ENCODE measurements at regions not wholly inside any gene's neighbourhood (a gene's known extent, or its start where the extent isn't known, plus 50 kb on each side); places are given as distances from the start of the nearest gene placed in this dataset.
"Not testable (repeated sequence)": the region's sequence is repeated elsewhere in the genome, so short reads cannot be mapped to it uniquely, and the experiment has no call there.

GRCh38 chr12:46884362-46884761 is 58.6 kb upstream of the SLC38A4 start:
- DNase-seq, result no peak

- DNase-seq, result no peak
These were observed 60.8 kb upstream of the SLC38A4 start for GRCh38 chr12:46886541-46887041.

- DNase-seq, result no peak
These were observed 62.1 kb upstream of the SLC38A4 start for GRCh38 chr12:46887870-46888269.

DNA sequence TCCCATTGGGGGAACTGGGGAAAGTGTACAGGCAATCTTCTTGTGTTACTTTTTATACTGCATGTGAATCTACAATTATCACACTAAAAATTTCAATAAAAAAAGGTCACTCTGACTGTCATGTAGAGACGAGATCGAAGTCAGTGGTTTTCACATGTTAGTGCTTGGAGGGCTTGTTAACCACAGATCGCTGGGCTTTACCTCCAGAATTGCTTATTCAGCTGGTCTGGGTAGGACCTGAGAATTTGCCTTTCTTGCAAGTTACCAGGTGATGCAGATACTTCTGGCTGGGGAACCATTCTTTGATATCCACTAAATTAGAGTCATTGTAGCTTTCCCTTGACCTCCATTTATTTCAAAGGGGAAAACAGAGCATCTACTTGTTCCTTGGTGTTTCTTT is 62.8 kb upstream of the SLC38A4 start:
- no peak for DNase-seq

DNA sequence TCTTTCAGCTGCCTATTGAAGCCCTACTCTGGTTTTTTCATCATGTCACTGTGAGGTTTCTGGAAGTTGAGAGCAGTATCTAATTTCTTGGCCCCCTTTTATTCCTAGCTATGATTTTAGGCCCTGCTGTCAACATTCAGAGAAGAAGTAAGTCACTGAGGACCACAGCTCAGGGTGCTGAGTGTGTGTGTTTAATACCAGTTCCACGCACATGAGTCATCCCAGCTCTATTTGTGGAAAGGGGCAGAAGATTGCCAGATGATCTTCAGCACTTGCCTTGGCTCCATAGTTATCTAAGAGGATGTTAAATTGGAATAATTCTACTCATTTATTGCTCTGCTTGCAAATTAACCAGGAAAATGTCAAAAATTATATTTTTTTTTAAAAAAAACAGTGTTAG is 65.5 kb upstream of the SLC38A4 start:
- no peak for DNase-seq

GRCh38 chr12:46892034-46892705 is 66.4 kb upstream of the SLC38A4 start:
- no peak for DNase-seq

- no peak for DNase-seq
These were observed 67.1 kb upstream of the SLC38A4 start for GRCh38 chr12:46892887-46893286.

DNA sequence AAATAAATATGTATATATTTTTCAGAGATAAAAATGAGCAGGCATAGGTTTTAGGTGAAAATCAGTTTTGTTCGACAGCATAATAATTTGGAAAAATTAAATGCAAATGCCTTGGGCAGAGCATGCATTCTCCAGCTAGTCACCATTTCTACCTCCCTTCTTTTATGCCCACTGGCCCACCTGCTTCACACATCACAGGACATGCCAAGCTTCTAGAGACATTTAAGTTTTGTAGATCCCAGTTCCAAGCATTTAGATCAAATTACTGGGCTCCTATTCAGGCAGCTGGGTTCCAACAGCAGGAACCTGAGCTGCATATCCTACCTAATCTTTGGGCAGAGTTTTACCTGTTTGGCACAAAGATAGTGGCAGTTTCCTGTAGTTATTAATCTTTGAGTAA is 67.6 kb upstream of the SLC38A4 start:
- DNase-seq, result no peak

- no peak for DNase-seq
These were observed 69.9 kb upstream of the SLC38A4 start for GRCh38 chr12:46895726-46896125.

DNA sequence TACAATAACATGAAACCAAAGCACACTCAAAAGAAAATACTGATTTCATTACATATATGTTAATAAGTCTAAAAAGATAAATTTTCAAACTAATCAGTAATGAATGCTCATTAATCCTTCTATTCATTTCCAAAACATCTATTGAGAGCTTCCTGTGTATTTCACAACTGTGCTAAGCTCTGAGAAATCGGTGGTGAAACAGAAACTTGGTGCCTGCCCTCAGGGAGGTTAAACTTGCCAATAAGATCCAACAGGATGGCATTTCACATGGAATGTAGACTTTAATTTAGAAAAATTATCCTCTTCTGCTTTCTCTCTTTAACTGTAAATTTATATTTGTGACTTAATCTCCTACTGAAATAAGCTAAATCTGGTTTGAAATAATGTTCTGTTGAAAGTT is 70.9 kb upstream of the SLC38A4 start:
- no peak for DNase-seq

GRCh38 chr12:46898152-46898931 is 72.5 kb upstream of the SLC38A4 start:
- DNase-seq, result no peak

DNA sequence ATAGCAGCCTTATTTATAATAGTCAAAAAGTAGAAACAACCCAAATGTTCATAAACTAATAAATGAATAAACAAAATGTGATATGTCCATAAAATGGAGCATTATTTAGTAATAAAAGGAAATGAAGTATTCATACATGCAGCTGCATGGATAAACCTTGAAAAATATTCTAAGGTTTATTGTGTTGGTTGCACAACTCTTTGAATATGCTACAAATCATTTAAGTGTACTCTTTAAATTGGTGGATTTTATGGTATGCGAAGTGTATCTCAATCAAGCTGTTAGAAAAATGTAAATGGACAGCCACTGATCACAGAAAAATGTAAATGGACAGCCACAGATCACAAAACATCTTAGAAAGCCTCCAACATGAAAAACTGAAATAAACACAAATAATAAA is 73.2 kb upstream of the SLC38A4 start:
- DNase-seq, result no peak

DNA sequence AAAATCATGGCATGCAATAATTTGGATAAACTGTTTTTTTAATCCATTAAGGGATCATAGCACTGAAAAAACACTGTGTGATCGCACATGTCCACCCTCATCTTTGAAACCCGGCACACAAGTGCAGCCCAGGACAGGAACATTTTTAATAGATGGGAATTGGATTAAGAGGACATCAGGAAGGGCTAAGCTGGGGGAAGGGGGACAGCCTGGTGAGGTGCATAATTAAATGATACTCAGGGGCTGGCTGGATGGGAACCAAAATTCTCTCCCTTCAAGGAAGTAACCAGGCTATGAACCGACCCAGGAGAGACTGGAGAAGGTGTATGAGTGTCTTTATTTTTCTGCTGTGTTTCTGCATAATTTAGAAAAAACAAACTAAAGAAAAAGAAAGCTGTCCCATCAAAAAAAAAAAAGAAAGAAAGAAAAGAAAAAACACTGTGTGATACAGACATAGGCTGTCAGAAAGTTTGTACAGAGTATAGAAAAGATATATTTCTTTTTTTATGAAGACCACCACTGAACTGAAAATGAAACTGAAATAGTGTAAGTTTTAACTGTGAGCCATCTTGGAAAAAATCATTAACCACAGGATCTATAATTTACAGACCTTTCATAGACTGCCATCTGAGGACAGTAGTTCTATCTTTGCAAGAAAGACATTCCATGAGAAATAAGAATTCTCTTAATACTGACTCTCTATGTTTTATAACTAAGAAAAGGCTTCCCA is 75.1 kb upstream of the SLC38A4 start:
- no peak for DNase-seq

DNA sequence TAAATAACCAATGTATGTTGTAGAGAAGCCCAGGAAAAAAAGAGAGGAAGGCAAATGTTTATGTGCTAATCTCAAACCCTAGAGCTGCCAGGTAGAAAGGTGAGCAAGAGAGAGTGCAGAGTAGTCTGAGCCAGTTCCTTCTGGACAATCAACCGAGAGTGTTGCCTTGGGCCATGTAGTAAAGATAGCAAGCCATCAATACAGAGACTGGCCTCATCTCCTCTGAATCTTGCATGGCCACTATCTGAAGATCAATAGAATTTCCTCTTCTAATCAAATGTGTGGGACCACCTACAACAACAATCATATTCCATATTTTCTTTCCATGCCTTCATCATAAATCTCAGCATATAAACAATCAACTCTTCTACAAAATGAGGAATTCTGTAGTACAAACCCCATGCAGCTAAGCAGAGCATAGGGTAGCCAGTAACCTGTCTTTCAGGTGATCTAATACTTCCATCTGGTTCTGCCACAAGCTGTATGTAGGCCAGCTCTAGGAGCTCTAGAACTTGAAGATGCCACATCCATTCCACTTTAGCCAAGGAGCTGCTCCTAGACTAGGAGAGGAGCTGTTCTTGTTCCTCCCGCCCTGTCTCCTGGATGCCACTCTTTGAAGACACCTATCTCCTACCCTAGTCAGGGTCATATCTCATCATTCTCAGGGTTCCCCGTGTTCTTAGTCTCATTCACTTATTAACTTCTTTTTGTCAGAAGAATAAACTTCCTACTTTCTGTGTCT is 75.8 kb upstream of the SLC38A4 start:
- DNase-seq, result no peak

GRCh38 chr12:46903058-46903457 is 77.3 kb upstream of the SLC38A4 start:
- DNase-seq, result no peak

- no peak for DNase-seq
These were observed 78.8 kb upstream of the SLC38A4 start for GRCh38 chr12:46904406-46905238.

DNA sequence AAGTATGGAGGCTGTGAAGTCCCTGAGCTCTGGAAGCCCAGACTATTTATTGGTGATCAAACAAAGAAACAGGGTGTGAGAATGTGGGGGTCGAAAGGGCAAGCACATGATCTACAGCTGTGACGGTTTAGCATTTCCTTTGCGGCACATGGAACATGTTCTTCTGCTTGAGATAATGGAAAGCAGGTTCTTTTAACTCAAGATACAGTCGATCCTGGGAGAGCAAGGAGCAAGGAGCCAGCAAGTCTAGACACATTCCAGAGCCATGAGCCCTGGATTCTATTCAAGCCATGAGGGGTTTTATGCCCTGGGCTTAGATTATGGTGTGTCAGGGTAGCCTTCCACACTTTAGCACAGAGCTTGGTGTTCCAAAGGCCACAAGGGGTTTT is 79.4 kb upstream of the SLC38A4 start:
- DNase-seq, result not testable (repeated sequence)

- DNase-seq, result no peak
These were observed 82.0 kb upstream of the SLC38A4 start for GRCh38 chr12:46907791-46908190.

DNA sequence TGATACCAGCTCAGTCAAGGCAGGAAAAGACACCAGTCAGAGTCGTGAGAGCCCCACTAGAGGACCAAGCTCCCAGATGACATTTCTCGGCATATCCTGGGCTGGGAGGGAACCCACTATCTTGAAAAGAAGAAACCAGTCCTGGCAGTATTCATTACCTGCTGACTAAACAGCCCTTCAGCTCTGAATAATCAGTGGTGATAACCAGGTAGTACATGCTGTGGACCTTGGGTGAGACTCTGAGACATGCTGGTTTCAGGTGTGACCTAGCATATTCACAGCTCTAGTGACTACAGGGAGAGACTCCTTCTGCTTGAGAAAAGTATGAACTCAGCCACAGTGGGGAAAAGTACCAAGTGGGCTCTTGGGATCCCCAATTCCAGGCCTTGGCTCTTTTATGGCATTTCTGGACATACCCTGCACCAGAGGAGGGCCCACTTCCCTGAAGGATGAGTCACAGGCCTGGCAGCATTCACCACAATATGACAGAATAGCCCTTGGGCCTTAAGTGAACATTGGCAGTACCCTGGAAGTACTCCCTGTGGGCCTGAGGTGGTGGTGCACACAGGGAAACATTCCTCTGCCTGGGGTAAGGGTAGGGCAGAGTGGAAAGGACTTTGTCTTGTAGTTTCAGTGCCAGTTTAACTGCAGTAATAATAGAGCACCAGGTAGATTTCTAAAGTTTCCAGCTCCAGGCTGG is 82.6 kb upstream of the SLC38A4 start:
- no peak for DNase-seq

- DNase-seq, result no peak
These were observed 83.3 kb upstream of the SLC38A4 start for GRCh38 chr12:46908936-46909635.

GRCh38 chr12:46910830-46911229 is 85.0 kb upstream of the SLC38A4 start:
- no peak for DNase-seq

Data from NCI-H1048 (cell line).